ENCODE measurements at regions not wholly inside any gene's neighbourhood (a gene's known extent, or its start where the extent isn't known, plus 50 kb on each side); places are given as distances from the start of the nearest gene placed in this dataset.

- no peak for TF ChIP-seq CTCF (conservative IDR thresholded peaks at IDR 0.05; ENCODE audit: control insufficient read depth, insufficient read depth, low read depth, low read length)
- DNase-seq (ENCODE audit: low read depth) = no peak
- H3K4me3 ChIP-seq (ENCODE audit: control insufficient read depth, low read depth, low read length) = no peak overlapping the region
Measured at GRCh38 chr15:75143738-75144334, 57.8 kb upstream of the C15orf39 start.

GRCh38 chr15:75145027-75145841 lies 56.4 kb upstream of the C15orf39 start:
- no peak for DNase-seq (ENCODE audit: low read depth)
- no peak overlapping the region for H3K4me3 ChIP-seq (ENCODE audit: control insufficient read depth, low read depth, low read length)
- no peak for TF ChIP-seq CTCF (conservative IDR thresholded peaks at IDR 0.05; ENCODE audit: control insufficient read depth, insufficient read depth, low read depth, low read length)

- H3K4me3 ChIP-seq (ENCODE audit: control insufficient read depth, low read depth, low read length) = no peak overlapping the region
- DNase-seq (ENCODE audit: low read depth) = peak; percentile 27
- no peak for TF ChIP-seq CTCF (conservative IDR thresholded peaks at IDR 0.05; ENCODE audit: control insufficient read depth, insufficient read depth, low read depth, low read length)
Measured at GRCh38 chr15:75148280-75148679, 53.4 kb upstream of the C15orf39 start.

GRCh38 chr15:75149867-75150709 lies 51.6 kb upstream of the C15orf39 start:
- DNase-seq (ENCODE audit: low read depth) = peak; percentile 95
- H3K4me3 ChIP-seq (ENCODE audit: control insufficient read depth, low read depth, low read length) = no peak overlapping the region

GRCh38 chr15:75151214-75152128 lies 50.2 kb upstream of the C15orf39 start:
- DNase-seq (ENCODE audit: low read depth) = peak; percentile 8
- no peak for TF ChIP-seq CTCF (conservative IDR thresholded peaks at IDR 0.05; ENCODE audit: control insufficient read depth, insufficient read depth, low read depth, low read length)
- no peak overlapping the region for H3K4me3 ChIP-seq (ENCODE audit: control insufficient read depth, low read depth, low read length)

More at GRCh38 chr15:75149867-75150709, 51.6 kb upstream of the C15orf39 start:
- TF ChIP-seq CTCF (conservative IDR thresholded peaks at IDR 0.05; ENCODE audit: control insufficient read depth, insufficient read depth, low read depth, low read length) = no peak
